NCI-H510A treated with DMSO at 0.1 percent for 48 hours (cell line): ENCODE measurements at regions not wholly inside any gene's neighbourhood (a gene's known extent, or its start where the extent isn't known, plus 50 kb on each side); places are given as distances from the start of the nearest gene placed in this dataset.
A peak's percentile ranks its signal among the peaks of the same experiment; 100 is the strongest.

Experiments used
- DNase-seq: peaks from one replicate; lab custom pipeline; 2025; lab: John Stamatoyannopoulos, UW

- no peak for DNase-seq
Observed at GRCh38 chr2:4579977-4580376, 876.6 kb downstream of the DCDC2C start.

- no peak for DNase-seq
Observed at GRCh38 chr2:4585057-4585635, 881.8 kb downstream of the DCDC2C start.

GRCh38 chr2:4588606-4589005, 885.2 kb downstream of the DCDC2C start:
- DNase-seq: no peak

GRCh38 chr2:4591261-4591660, 887.9 kb downstream of the DCDC2C start:
- no peak for DNase-seq

GRCh38 chr2:4597400-4597799, 894.0 kb downstream of the DCDC2C start:
- DNase-seq: no peak

GRCh38 chr2:4604767-4605166, 901.4 kb downstream of the DCDC2C start:
- DNase-seq: no peak

GRCh38 chr2:4618141-4618540, 914.8 kb downstream of the DCDC2C start:
- peak; percentile 50 for DNase-seq

- no peak for DNase-seq
Observed at GRCh38 chr2:4618630-4619228, 915.4 kb downstream of the DCDC2C start.

GRCh38 chr2:4628998-4629501, 925.7 kb downstream of the DCDC2C start:
- peak; percentile 72 for DNase-seq

GRCh38 chr2:4635289-4635688, 931.9 kb downstream of the DCDC2C start:
- DNase-seq: peak; percentile 81

- peak; percentile 35 for DNase-seq
Observed at GRCh38 chr2:4653991-4654390, 950.6 kb downstream of the DCDC2C start.

GRCh38 chr2:4656326-4656725, 953.0 kb downstream of the DCDC2C start:
- DNase-seq: no peak

- no peak for DNase-seq
Observed at GRCh38 chr2:4662161-4662779, 958.9 kb downstream of the DCDC2C start.

GRCh38 chr2:4668381-4668780, 965.0 kb downstream of the DCDC2C start:
- DNase-seq: no peak

- no peak for DNase-seq
Observed at GRCh38 chr2:4670331-4670730, 967.0 kb downstream of the DCDC2C start.

- peak; percentile 74 for DNase-seq
Observed at GRCh38 chr2:4673025-4673489, 969.7 kb downstream of the DCDC2C start.

- DNase-seq: no peak
Observed at GRCh38 chr2:4674007-4674406, 970.6 kb downstream of the DCDC2C start.

GRCh38 chr2:4675295-4675694, 971.9 kb downstream of the DCDC2C start:
- no peak for DNase-seq

GRCh38 chr2:4678927-4679326, 975.6 kb downstream of the DCDC2C start:
- DNase-seq: no peak

- DNase-seq: no peak
Observed at GRCh38 chr2:4679391-4679790, 976.0 kb downstream of the DCDC2C start.

- DNase-seq: no peak
Observed at GRCh38 chr2:4684921-4685320, 981.5 kb downstream of the DCDC2C start.

GRCh38 chr2:4690913-4691312, 987.5 kb downstream of the DCDC2C start:
- no peak for DNase-seq

- DNase-seq: no peak
Observed at GRCh38 chr2:4693266-4693665, 989.9 kb downstream of the DCDC2C start.
